ENCODE measurements at regions not wholly inside any gene's neighbourhood (a gene's known extent, or its start where the extent isn't known, plus 50 kb on each side); places are given as distances from the start of the nearest gene placed in this dataset.

DNA sequence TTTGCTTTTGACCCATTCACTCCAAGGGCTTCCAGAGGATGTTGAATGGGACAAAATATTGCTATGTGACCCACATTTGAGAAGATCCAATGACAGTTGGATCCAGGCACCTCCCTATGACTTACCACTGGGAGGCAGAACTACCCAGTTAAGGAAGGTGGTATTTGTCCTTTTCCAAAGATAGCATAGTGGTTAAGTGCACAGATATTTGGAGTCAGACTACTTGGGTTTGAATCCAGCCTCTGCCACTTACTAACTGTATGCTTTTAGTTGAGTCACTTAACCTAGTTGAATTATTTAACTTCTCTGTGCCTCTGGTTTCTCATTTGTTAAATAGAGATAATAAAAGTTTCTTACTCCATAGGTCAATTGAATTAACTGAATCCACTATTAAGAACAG is 74.5 kb upstream of the PALM2AKAP2 start:
- TF ChIP-seq, protein P1, sequence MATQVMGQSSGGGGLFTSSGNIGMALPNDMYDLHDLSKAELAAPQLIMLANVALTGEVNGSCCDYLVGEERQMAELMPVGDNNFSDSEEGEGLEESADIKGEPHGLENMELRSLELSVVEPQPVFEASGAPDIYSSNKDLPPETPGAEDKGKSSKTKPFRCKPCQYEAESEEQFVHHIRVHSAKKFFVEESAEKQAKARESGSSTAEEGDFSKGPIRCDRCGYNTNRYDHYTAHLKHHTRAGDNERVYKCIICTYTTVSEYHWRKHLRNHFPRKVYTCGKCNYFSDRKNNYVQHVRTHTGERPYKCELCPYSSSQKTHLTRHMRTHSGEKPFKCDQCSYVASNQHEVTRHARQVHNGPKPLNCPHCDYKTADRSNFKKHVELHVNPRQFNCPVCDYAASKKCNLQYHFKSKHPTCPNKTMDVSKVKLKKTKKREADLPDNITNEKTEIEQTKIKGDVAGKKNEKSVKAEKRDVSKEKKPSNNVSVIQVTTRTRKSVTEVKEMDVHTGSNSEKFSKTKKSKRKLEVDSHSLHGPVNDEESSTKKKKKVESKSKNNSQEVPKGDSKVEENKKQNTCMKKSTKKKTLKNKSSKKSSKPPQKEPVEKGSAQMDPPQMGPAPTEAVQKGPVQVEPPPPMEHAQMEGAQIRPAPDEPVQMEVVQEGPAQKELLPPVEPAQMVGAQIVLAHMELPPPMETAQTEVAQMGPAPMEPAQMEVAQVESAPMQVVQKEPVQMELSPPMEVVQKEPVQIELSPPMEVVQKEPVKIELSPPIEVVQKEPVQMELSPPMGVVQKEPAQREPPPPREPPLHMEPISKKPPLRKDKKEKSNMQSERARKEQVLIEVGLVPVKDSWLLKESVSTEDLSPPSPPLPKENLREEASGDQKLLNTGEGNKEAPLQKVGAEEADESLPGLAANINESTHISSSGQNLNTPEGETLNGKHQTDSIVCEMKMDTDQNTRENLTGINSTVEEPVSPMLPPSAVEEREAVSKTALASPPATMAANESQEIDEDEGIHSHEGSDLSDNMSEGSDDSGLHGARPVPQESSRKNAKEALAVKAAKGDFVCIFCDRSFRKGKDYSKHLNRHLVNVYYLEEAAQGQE (IDR thresholded peaks at IDR 0.05) = no peak
- no peak for TF ChIP-seq GABPA (IDR thresholded peaks at IDR 0.05 in 1 of 2, conservative IDR thresholded peaks at IDR 0.05 in 1 of 2)

Data from liver (tissue), 2 donors.